ENCODE measurements at regions not wholly inside any gene's neighbourhood (a gene's known extent, or its start where the extent isn't known, plus 50 kb on each side); places are given as distances from the start of the nearest gene placed in this dataset.
"Not testable (repeated sequence)": the region's sequence is repeated elsewhere in the genome, so short reads cannot be mapped to it uniquely, and the experiment has no call there.

GRCh38 chr7:115276791-115277190 lies 354.9 kb downstream of the MDFIC start:
- no peak for DNase-seq (ENCODE audit: low spot score)

DNA sequence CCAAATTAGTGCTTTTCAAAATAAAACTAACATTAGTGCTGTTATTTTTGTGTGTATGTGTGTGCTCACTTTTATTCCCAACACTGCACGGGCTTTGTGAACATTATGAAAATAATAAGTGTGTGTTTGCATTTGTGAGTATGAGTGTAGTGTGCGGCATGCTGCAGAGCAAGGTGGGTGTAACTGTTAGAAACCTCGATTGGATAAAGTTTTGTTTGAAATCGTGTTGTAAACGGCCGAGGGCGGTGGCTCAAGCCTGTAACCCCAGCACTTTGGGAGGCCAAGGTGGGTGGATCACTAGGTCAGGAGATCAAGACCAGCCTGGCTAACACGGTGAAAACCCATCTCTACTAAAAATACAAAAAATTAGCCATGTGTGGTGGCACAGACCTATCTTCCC lies 352.0 kb downstream of the MDFIC start:
- not testable (repeated sequence) for DNase-seq (ENCODE audit: low spot score)

DNA sequence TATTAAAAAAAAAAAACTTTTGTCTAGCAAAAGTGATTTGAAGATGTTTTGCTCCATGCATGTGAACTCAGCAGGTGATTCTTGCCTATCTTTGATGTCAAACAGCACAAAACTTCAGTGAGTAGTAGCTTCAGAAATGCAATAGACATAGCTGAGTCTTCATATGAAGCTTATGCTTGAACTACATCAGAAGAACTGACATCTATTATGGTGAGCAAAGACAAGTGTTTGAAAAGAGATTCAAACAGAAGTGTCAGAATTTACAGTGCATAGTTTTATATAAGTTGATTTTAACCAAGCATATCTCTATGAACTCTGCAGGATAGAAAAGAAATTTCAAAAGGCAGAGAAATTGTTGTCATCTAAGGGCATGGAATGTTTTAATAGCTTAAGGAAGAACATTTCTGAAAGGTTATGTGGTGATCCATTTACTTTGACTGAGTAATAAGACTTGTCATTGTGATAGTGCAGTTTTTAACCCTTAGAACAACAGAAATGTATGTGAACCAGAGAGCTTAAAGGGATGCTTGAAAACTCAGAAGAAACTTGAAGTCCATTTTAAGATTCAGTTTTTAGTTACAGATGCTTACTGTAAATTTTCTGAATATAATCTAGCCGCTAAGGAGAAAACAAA lies 351.4 kb downstream of the MDFIC start:
- DNase-seq (ENCODE audit: low spot score): no peak

- no peak for DNase-seq (ENCODE audit: low spot score)
Observed at GRCh38 chr7:115271332-115272235, 349.7 kb downstream of the MDFIC start.

- no peak for DNase-seq (ENCODE audit: low spot score)
Observed at GRCh38 chr7:115269486-115269885, 347.6 kb downstream of the MDFIC start.

- DNase-seq (ENCODE audit: low spot score): no peak
Observed at GRCh38 chr7:115267503-115267902, 345.6 kb downstream of the MDFIC start.

DNA sequence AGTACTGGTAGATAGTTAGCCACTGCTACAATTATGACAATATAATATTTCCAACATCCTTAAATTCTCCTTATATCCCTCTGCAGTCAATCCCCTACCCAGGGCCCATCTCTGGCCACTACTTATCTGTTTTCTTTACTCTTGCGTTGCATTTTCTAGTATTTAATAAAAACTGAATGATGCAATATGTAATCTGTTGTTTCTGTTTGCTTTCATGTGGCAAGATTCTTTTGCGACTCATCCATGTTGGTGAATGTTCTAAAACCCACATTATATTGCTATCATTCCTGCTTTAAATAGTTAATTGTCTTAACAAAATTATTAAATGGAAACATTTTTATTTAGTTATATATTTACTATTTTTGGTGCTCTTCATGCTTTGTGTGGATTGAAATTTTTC lies 338.5 kb downstream of the MDFIC start:
- no peak for DNase-seq (ENCODE audit: low spot score)

DNA sequence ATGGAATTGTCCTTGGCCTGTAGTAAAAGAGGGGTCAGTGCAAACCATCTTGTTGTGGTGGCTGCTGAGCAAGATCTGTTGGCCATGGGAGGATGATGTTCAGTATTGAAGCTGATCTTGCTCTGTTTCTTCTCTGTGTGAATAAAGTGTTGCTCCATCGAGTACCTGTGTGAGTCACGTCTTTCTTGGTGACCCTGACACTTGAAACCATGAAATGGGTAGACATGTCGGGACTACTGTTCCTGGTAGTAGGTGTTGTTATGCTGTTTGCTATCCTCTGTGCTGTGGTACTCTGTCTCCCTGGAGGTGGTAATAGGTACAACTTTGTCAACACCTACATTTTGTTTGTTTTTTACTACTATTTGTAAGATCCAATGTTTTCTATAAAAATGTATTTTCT lies 330.6 kb downstream of the MDFIC start:
- DNase-seq (ENCODE audit: low spot score): no peak

DNA sequence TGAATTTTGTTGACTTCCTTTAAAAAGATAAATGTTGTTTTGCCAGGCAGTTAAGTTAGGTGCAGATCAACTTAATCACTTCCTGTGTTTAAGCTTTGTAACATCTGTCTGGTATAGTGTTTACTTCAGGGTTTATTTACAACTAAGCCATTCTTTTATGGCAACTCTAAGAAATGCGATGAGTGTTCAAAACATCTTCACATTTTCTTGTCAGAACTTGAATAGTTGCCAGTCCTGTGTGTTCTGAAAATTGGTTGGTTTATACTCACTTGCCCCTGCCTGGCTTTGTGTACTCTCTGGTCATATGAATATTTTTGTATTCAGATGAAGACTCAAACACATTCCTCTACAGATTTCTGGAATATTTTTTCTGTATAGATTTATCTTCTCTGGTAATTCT lies 327.2 kb downstream of the MDFIC start:
- no peak for DNase-seq (ENCODE audit: low spot score)

- no peak for DNase-seq (ENCODE audit: low spot score)
Observed at GRCh38 chr7:115241151-115241550, 319.3 kb downstream of the MDFIC start.

- no peak for DNase-seq (ENCODE audit: low spot score)
Observed at GRCh38 chr7:115240242-115240641, 318.3 kb downstream of the MDFIC start.

DNA sequence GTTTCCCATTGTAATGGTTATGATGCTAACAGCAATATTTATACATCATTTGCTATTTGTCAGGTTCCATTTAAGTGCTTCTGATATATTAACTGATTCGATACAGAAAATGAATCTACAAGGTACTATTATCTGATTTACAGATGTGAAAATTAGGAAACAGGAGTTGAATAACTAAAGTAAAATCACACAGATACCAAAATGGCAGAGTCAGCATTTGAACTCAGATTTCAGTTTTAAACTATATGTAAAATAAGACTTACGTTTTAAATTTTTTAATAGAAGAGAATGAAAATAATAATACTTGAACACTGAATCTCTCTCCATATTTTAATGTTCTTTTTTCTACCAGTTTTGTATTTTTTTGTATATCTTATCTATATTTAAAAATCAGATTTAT lies 313.2 kb downstream of the MDFIC start:
- no peak for DNase-seq (ENCODE audit: low spot score)

DNA sequence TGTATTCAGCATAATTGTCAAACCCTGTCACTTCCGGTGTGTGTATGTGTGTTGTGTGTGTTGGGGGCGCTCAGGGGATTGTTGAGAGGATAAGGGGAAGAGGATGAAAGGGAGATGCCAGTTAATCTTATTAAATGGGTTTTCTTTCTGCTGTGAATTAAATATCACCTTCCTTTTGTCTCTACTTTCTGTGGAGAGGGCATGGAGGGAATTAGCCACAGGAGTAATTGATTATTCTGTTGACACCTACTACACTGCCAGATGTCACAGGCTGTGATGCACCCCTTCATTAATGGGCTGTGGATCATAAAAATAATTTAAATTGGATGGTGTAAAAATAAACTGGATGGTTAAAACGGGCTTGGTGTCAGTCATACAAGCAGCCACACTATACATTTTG lies 311.9 kb downstream of the MDFIC start:
- no peak for DNase-seq (ENCODE audit: low spot score)

DNA sequence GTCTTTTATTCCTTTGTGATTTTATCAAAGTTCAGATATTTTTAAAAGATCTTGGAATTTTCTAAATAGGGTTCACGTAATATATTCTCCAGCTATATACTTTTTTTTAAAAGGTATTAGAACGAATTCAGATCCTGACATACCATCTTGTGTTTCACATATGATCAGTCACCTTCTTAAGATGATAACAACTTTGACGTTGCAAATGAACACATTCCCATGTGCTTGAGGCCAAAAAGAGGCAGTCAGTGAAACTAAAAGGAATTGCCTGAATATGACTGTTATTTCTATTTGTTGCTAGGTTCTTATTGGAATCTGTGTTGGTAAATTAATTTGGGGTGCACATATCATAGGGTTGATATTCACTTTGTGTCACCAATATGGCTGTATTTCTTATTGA lies 310.1 kb downstream of the MDFIC start:
- DNase-seq (ENCODE audit: low spot score): no peak

DNA sequence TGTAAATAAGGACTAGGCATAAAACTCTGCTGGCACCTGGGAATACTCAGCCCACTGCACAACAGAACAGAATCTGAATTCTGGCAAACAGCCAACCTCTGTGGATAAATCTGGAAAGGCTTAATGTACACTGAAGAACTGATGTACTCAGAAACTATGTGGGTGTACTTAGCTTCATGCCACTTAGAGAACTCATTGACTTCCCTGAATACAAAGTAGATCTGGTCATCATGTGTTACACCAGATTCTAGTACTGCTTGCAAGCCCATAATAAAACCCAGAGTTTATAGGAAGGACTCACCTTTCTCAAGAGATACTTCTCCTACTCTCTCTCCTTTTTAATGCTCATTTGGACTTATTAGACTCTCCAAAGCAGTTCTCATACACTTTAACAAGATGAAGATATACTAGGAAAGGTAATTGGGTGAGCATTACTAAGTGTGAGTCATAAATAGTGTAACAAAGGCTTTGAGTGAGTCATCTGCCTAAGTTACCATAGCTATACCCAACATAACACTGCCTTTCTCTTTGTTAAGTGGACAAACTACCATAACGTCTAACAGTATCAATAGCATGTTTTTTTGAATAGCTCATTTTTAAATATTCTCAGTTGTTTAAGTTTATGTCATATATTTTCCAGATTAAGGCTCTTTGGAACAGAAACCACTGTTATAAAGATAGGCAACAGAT lies 309.1 kb downstream of the MDFIC start:
- peak; percentile 98 for DNase-seq (ENCODE audit: low spot score)

GRCh38 chr7:115229401-115230105 lies 307.7 kb downstream of the MDFIC start:
- DNase-seq (ENCODE audit: low spot score): peak; percentile 73

DNA sequence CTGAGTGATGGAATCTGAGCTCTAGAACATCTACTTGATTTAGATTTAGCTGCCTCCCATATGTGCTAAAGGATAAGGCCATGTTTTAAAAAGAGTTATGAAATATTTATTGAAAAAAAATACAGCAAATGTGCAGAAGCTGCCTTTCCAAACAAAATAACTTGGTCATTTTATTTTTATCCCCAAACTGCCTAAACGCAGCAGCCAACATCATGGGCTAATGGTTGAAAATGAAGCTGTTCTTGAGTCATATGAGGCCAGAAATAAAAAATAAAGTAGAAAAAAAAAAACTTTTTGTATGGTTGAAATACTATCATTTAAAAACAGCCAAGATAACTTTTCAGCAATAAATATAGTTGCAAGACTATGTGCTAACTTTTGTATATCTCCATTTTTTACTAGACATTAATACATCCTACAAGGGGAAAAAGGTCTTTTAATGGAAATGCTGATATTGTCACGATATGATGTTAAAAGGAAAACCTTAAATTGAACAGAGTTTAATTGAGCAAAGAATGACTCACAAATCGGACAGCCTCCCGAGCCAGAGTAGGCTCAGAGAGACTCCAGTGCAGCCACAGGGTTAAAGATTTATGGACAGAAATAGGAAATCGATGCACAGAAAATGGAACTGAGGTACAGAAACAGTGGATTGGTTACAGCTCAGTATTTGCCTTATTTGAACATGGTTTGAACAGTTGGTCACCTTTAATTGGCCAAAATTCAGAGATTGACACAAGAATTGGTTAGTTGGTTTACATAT lies 305.8 kb downstream of the MDFIC start:
- no peak for DNase-seq (ENCODE audit: low spot score)

- DNase-seq (ENCODE audit: low spot score): no peak
Observed at GRCh38 chr7:115226410-115226809, 304.5 kb downstream of the MDFIC start.

- no peak for DNase-seq (ENCODE audit: low spot score)
Observed at GRCh38 chr7:115224922-115225321, 303.0 kb downstream of the MDFIC start.

DNA sequence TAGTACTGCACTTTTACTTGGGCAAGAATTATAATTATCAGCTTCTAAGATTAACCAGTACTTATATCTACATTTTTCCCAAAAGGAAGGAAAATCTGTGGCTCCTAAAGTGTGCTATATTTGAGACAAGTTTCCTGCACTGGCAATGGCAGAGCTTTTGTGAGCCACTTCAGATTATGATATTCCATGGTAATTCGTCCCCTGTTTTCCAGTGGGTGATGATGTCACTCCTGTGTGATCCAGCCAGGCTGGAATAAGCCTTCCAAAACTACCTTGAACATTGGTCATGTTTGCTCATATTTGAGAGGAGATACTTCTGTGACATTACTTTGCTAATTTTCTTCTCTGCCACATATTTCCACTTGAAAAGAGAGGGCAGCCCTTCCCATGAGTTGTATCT lies 302.1 kb downstream of the MDFIC start:
- no peak for DNase-seq (ENCODE audit: low spot score)

- DNase-seq (ENCODE audit: low spot score): no peak
Observed at GRCh38 chr7:115221456-115221855, 299.6 kb downstream of the MDFIC start.

Measured in HT-29 (cell line).